ENCODE measurements at regions not wholly inside any gene's neighbourhood (a gene's known extent, or its start where the extent isn't known, plus 50 kb on each side); places are given as distances from the start of the nearest gene placed in this dataset.

- Histone ChIP-seq H3K9me3 (ENCODE audit: low read length) (no peaks in the 10 kb centered on the region), H2AFZ (ENCODE audit: low read depth, low read length) (no peak overlapping the region), H3K36me3 (ENCODE audit: insufficient read depth, low read length) (no peaks in the 10 kb centered on the region), H3K4me3 (ENCODE audit: low read length) (no peak overlapping the region), H3K27me3 (ENCODE audit: insufficient read depth, low read length) (no peaks in the 10 kb centered on the region), H3K4me1 (ENCODE audit: insufficient read depth, low read length) (no peaks in the 10 kb centered on the region)
These were observed 255.8 kb downstream of the ETNK1 start for GRCh38 chr12:22880807-22881206.

- Histone ChIP-seq H3K4me3 (ENCODE audit: low read length) (no peak overlapping the region), H3K27me3 (ENCODE audit: insufficient read depth, low read length) (no peaks in the 10 kb centered on the region), H3K36me3 (ENCODE audit: insufficient read depth, low read length) (no peaks in the 10 kb centered on the region), H3K9me3 (ENCODE audit: low read length) (no peaks in the 10 kb centered on the region), H3K4me1 (ENCODE audit: insufficient read depth, low read length) (no peaks in the 10 kb centered on the region), H2AFZ (ENCODE audit: low read depth, low read length) (no peak overlapping the region)
These were observed 257.0 kb downstream of the ETNK1 start for GRCh38 chr12:22881878-22882385.

GRCh38 chr12:22882559-22882958 is 257.6 kb downstream of the ETNK1 start:
- Histone ChIP-seq H3K27me3 (ENCODE audit: insufficient read depth, low read length) (no peaks in the 10 kb centered on the region), H3K4me1 (ENCODE audit: insufficient read depth, low read length) (no peaks in the 10 kb centered on the region), H3K9me3 (ENCODE audit: low read length) (no peaks in the 10 kb centered on the region), H3K36me3 (ENCODE audit: insufficient read depth, low read length) (no peaks in the 10 kb centered on the region), H3K4me3 (ENCODE audit: low read length) (no peak overlapping the region), H2AFZ (ENCODE audit: low read depth, low read length) (no peak overlapping the region)

- H3K9me3 ChIP-seq (ENCODE audit: low read length), result no peaks in the 10 kb centered on the region
These were observed 268.9 kb downstream of the ETNK1 start for GRCh38 chr12:22893878-22894277.

GRCh38 chr12:22899184-22899583 is 274.2 kb downstream of the ETNK1 start:
- Histone ChIP-seq H3K36me3 (ENCODE audit: insufficient read depth, low read length) (no peaks in the 10 kb centered on the region), H3K4me1 (ENCODE audit: insufficient read depth, low read length) (no peaks in the 10 kb centered on the region), H2AFZ (ENCODE audit: low read depth, low read length) (no peak overlapping the region), H3K27me3 (ENCODE audit: insufficient read depth, low read length) (no peaks in the 10 kb centered on the region), H3K9me3 (ENCODE audit: low read length) (peaks cover 1% of the 10 kb centered on the region), H3K4me3 (ENCODE audit: low read length) (no peak overlapping the region)

More at GRCh38 chr12:22893878-22894277, 268.9 kb downstream of the ETNK1 start:
- Histone ChIP-seq H3K4me3 (ENCODE audit: low read length) (no peak overlapping the region), H3K36me3 (ENCODE audit: insufficient read depth, low read length) (no peaks in the 10 kb centered on the region), H3K27me3 (ENCODE audit: insufficient read depth, low read length) (no peaks in the 10 kb centered on the region), H3K4me1 (ENCODE audit: insufficient read depth, low read length) (no peaks in the 10 kb centered on the region), H2AFZ (ENCODE audit: low read depth, low read length) (no peak overlapping the region)

GRCh38 chr12:22900401-22900800 is 275.4 kb downstream of the ETNK1 start:
- Histone ChIP-seq H3K27me3 (ENCODE audit: insufficient read depth, low read length) (no peaks in the 10 kb centered on the region), H2AFZ (ENCODE audit: low read depth, low read length) (no peak overlapping the region), H3K4me1 (ENCODE audit: insufficient read depth, low read length) (no peaks in the 10 kb centered on the region), H3K9me3 (ENCODE audit: low read length) (peaks cover 1% of the 10 kb centered on the region), H3K36me3 (ENCODE audit: insufficient read depth, low read length) (no peaks in the 10 kb centered on the region), H3K4me3 (ENCODE audit: low read length) (no peak overlapping the region)

GRCh38 chr12:22904485-22904884 is 279.5 kb downstream of the ETNK1 start:
- Histone ChIP-seq H3K4me3 (ENCODE audit: low read length) (no peak overlapping the region), H3K27me3 (ENCODE audit: insufficient read depth, low read length) (no peaks in the 10 kb centered on the region), H3K36me3 (ENCODE audit: insufficient read depth, low read length) (no peaks in the 10 kb centered on the region), H3K4me1 (ENCODE audit: insufficient read depth, low read length) (no peaks in the 10 kb centered on the region), H3K9me3 (ENCODE audit: low read length) (no peaks in the 10 kb centered on the region), H2AFZ (ENCODE audit: low read depth, low read length) (no peak overlapping the region)

- H3K9me3 ChIP-seq (ENCODE audit: low read length), result no peaks in the 10 kb centered on the region
- H3K4me1 ChIP-seq (ENCODE audit: insufficient read depth, low read length), result peaks cover 12% of the 10 kb centered on the region
- no peaks in the 10 kb centered on the region for H3K36me3 ChIP-seq (ENCODE audit: insufficient read depth, low read length)
- H3K27me3 ChIP-seq (ENCODE audit: insufficient read depth, low read length), result no peaks in the 10 kb centered on the region
- H3K4me3 ChIP-seq (ENCODE audit: low read length), result no peak overlapping the region
- peak overlapping the region; percentile 17 for H2AFZ ChIP-seq (ENCODE audit: low read depth, low read length)
These were observed 291.3 kb downstream of the ETNK1 start for GRCh38 chr12:22916241-22916640.

- H3K4me3 ChIP-seq (ENCODE audit: low read length), result no peak overlapping the region
- no peaks in the 10 kb centered on the region for H3K36me3 ChIP-seq (ENCODE audit: insufficient read depth, low read length)
- H3K9me3 ChIP-seq (ENCODE audit: low read length), result no peaks in the 10 kb centered on the region
- H3K4me1 ChIP-seq (ENCODE audit: insufficient read depth, low read length), result peaks cover 12% of the 10 kb centered on the region
- H3K27me3 ChIP-seq (ENCODE audit: insufficient read depth, low read length), result no peaks in the 10 kb centered on the region
- peak overlapping the region; percentile 17 for H2AFZ ChIP-seq (ENCODE audit: low read depth, low read length)
These were observed 291.8 kb downstream of the ETNK1 start for GRCh38 chr12:22916815-22917214.

- Histone ChIP-seq H2AFZ (ENCODE audit: low read depth, low read length) (no peak overlapping the region), H3K4me1 (ENCODE audit: insufficient read depth, low read length) (peaks cover 15% of the 10 kb centered on the region), H3K27me3 (ENCODE audit: insufficient read depth, low read length) (no peaks in the 10 kb centered on the region), H3K4me3 (ENCODE audit: low read length) (no peak overlapping the region), H3K9me3 (ENCODE audit: low read length) (no peaks in the 10 kb centered on the region), H3K36me3 (ENCODE audit: insufficient read depth, low read length) (no peaks in the 10 kb centered on the region)
These were observed 294.9 kb downstream of the ETNK1 start for GRCh38 chr12:22919883-22920282.

- no peak overlapping the region for H3K4me3 ChIP-seq (ENCODE audit: low read length)
- H3K4me1 ChIP-seq (ENCODE audit: insufficient read depth, low read length), result peaks cover 3% of the 10 kb centered on the region
- H3K27me3 ChIP-seq (ENCODE audit: insufficient read depth, low read length), result no peaks in the 10 kb centered on the region
- H3K36me3 ChIP-seq (ENCODE audit: insufficient read depth, low read length), result no peaks in the 10 kb centered on the region
- H3K9me3 ChIP-seq (ENCODE audit: low read length), result no peaks in the 10 kb centered on the region
- no peak overlapping the region for H2AFZ ChIP-seq (ENCODE audit: low read depth, low read length)
These were observed 298.8 kb downstream of the ETNK1 start for GRCh38 chr12:22923768-22924167.

- Histone ChIP-seq H2AFZ (ENCODE audit: low read depth, low read length) (no peak overlapping the region), H3K36me3 (ENCODE audit: insufficient read depth, low read length) (no peaks in the 10 kb centered on the region), H3K4me3 (ENCODE audit: low read length) (no peak overlapping the region), H3K4me1 (ENCODE audit: insufficient read depth, low read length) (peaks cover 3% of the 10 kb centered on the region), H3K9me3 (ENCODE audit: low read length) (no peaks in the 10 kb centered on the region), H3K27me3 (ENCODE audit: insufficient read depth, low read length) (no peaks in the 10 kb centered on the region)
These were observed 299.4 kb downstream of the ETNK1 start for GRCh38 chr12:22924391-22924790.

GRCh38 chr12:22925623-22926022 is 300.7 kb downstream of the ETNK1 start:
- Histone ChIP-seq H3K36me3 (ENCODE audit: insufficient read depth, low read length) (no peaks in the 10 kb centered on the region), H3K4me1 (ENCODE audit: insufficient read depth, low read length) (peaks cover 3% of the 10 kb centered on the region), H2AFZ (ENCODE audit: low read depth, low read length) (no peak overlapping the region), H3K4me3 (ENCODE audit: low read length) (no peak overlapping the region), H3K27me3 (ENCODE audit: insufficient read depth, low read length) (no peaks in the 10 kb centered on the region), H3K9me3 (ENCODE audit: low read length) (no peaks in the 10 kb centered on the region)

GRCh38 chr12:22932431-22932830 is 307.5 kb downstream of the ETNK1 start:
- Histone ChIP-seq H3K27me3 (ENCODE audit: insufficient read depth, low read length) (no peaks in the 10 kb centered on the region), H3K9me3 (ENCODE audit: low read length) (no peaks in the 10 kb centered on the region), H2AFZ (ENCODE audit: low read depth, low read length) (no peak overlapping the region), H3K4me1 (ENCODE audit: insufficient read depth, low read length) (no peaks in the 10 kb centered on the region), H3K36me3 (ENCODE audit: insufficient read depth, low read length) (no peaks in the 10 kb centered on the region), H3K4me3 (ENCODE audit: low read length) (no peak overlapping the region)
